GM12872 (cell line): ENCODE measurements at regions not wholly inside any gene's neighbourhood (a gene's known extent, or its start where the extent isn't known, plus 50 kb on each side); places are given as distances from the start of the nearest gene placed in this dataset.

Experiments used
- CTCF ChIP-seq: IDR thresholded peaks from 3 replicates; pipeline ENCODE4 v1.5.1; 2011; ENCODE audit warnings: low read depth, mild to moderate bottlenecking, low read length, moderate library complexity; ENCODE audit not compliant: insufficient read depth

GRCh38 chr18:40326985-40327384 lies 1628.0 kb upstream of the PIK3C3 start:
- TF ChIP-seq CTCF = no peak

- TF ChIP-seq CTCF = no peak
Measured at GRCh38 chr18:40325988-40326387, 1629.0 kb upstream of the PIK3C3 start.

- TF ChIP-seq CTCF = no peak
Measured at GRCh38 chr18:40314199-40314598, 1640.8 kb upstream of the PIK3C3 start.

GRCh38 chr18:40313030-40313642 lies 1641.9 kb upstream of the PIK3C3 start:
- TF ChIP-seq CTCF = no peak

GRCh38 chr18:40307627-40308026 lies 1647.4 kb upstream of the PIK3C3 start:
- no peak for TF ChIP-seq CTCF

GRCh38 chr18:40296717-40297413 lies 1658.2 kb upstream of the PIK3C3 start:
- TF ChIP-seq CTCF = no peak

- TF ChIP-seq CTCF = no peak
Measured at GRCh38 chr18:40292985-40293710, 1661.9 kb upstream of the PIK3C3 start.
